ENCODE measurements at regions not wholly inside any gene's neighbourhood (a gene's known extent, or its start where the extent isn't known, plus 50 kb on each side); places are given as distances from the start of the nearest gene placed in this dataset.
A peak's percentile ranks its signal among the peaks of the same experiment; 100 is the strongest.

GRCh38 chr21:39048064-39048463 is 135.2 kb downstream of the PSMG1 start:
- H3K36me3 ChIP-seq (replicated peaks; ENCODE audit: insufficient read depth, low read depth), result no peaks in the 10 kb centered on the region
- no peaks in the 10 kb centered on the region for H3K9me3 ChIP-seq (ENCODE audit: low read depth)
- no peaks in the 10 kb centered on the region for H3K9me2 ChIP-seq (replicated peaks; ENCODE audit: insufficient read depth)
- H3K27me3 ChIP-seq, result no peaks in the 10 kb centered on the region
- H3K27ac ChIP-seq, result peak overlapping the region; percentile 76
- no peaks in the 10 kb centered on the region for H3K79me2 ChIP-seq
- H3K4me1 ChIP-seq (ENCODE audit: insufficient read depth), result peaks cover 4% of the 10 kb centered on the region
- DNase-seq (ENCODE audit: low spot score), result peak; percentile 85
- H3K4me2 ChIP-seq, result no peak overlapping the region
- no peak for TF ChIP-seq EZH2 (IDR thresholded peaks at IDR 0.05; ENCODE audit: borderline replicate concordance)
- TF ChIP-seq, protein P1, sequence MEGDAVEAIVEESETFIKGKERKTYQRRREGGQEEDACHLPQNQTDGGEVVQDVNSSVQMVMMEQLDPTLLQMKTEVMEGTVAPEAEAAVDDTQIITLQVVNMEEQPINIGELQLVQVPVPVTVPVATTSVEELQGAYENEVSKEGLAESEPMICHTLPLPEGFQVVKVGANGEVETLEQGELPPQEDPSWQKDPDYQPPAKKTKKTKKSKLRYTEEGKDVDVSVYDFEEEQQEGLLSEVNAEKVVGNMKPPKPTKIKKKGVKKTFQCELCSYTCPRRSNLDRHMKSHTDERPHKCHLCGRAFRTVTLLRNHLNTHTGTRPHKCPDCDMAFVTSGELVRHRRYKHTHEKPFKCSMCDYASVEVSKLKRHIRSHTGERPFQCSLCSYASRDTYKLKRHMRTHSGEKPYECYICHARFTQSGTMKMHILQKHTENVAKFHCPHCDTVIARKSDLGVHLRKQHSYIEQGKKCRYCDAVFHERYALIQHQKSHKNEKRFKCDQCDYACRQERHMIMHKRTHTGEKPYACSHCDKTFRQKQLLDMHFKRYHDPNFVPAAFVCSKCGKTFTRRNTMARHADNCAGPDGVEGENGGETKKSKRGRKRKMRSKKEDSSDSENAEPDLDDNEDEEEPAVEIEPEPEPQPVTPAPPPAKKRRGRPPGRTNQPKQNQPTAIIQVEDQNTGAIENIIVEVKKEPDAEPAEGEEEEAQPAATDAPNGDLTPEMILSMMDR (IDR thresholded peaks at IDR 0.05; ENCODE audit: poor library complexity), result no peak
- no peak for TF ChIP-seq EZH2phosphoT487 (IDR thresholded peaks at IDR 0.05; ENCODE audit: low read depth, severe bottlenecking, unreplicated experiment)
- H4K20me1 ChIP-seq (ENCODE audit: insufficient read depth, poor library complexity, severe bottlenecking), result no peaks in the 10 kb centered on the region
- no peak overlapping the region for H2AFZ ChIP-seq
- WGBS (ENCODE audit: low lambda C conversion rate, missing lambda C conversion rate), result 24% methylated on average over 6 of the region's 6 CpGs
- H3K4me3 ChIP-seq, result no peak overlapping the region

DNA sequence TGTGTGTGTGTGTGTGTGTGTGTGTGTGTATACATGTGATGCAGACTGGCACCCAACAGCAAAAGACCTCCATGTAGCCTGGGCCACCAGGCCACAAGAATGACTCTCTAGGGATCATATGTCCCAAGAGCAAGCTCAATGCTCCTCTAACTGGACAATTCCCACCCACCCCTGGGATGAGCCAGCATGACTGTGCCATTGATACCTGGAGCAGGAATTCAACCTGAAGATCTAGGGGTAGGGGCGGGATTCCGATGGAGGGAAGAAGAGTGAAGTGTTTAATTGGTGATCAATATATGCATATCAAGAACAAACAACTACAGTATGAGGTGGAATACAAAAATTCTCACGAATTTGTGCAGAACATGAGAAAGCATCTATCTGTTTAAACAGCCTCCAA is 136.2 kb downstream of the PSMG1 start:
- H3K4me3 ChIP-seq, result no peak overlapping the region
- no peak overlapping the region for H3K4me2 ChIP-seq
- WGBS (ENCODE audit: low lambda C conversion rate, missing lambda C conversion rate), result 92% methylated on average over 3 of the region's 3 CpGs
- no peaks in the 10 kb centered on the region for H3K36me3 ChIP-seq (replicated peaks; ENCODE audit: insufficient read depth, low read depth)
- no peak overlapping the region for H2AFZ ChIP-seq
- H3K9me3 ChIP-seq (ENCODE audit: low read depth), result no peaks in the 10 kb centered on the region
- TF ChIP-seq, protein P1 (IDR thresholded peaks at IDR 0.05; ENCODE audit: poor library complexity), result no peak
- TF ChIP-seq EZH2phosphoT487 (IDR thresholded peaks at IDR 0.05; ENCODE audit: low read depth, severe bottlenecking, unreplicated experiment) (no peak), EZH2 (IDR thresholded peaks at IDR 0.05; ENCODE audit: borderline replicate concordance) (no peak)
- no peak overlapping the region for H3K27ac ChIP-seq
- DNase-seq (ENCODE audit: low spot score), result no peak
- no peaks in the 10 kb centered on the region for H4K20me1 ChIP-seq (ENCODE audit: insufficient read depth, poor library complexity, severe bottlenecking)
- peaks cover 4% of the 10 kb centered on the region for H3K4me1 ChIP-seq (ENCODE audit: insufficient read depth)
- H3K9me2 ChIP-seq (replicated peaks; ENCODE audit: insufficient read depth), result no peaks in the 10 kb centered on the region
- no peaks in the 10 kb centered on the region for H3K27me3 ChIP-seq
- H3K79me2 ChIP-seq, result no peaks in the 10 kb centered on the region

GRCh38 chr21:39046236-39046916 is 136.9 kb downstream of the PSMG1 start:
- Histone ChIP-seq H3K9me3 (ENCODE audit: low read depth) (no peaks in the 10 kb centered on the region), H3K36me3 (replicated peaks; ENCODE audit: insufficient read depth, low read depth) (no peaks in the 10 kb centered on the region), H2AFZ (no peak overlapping the region), H4K20me1 (ENCODE audit: insufficient read depth, poor library complexity, severe bottlenecking) (no peaks in the 10 kb centered on the region), H3K27me3 (no peaks in the 10 kb centered on the region), H3K79me2 (no peaks in the 10 kb centered on the region), H3K27ac (no peak overlapping the region), H3K4me3 (no peak overlapping the region), H3K4me1 (ENCODE audit: insufficient read depth) (peaks cover 4% of the 10 kb centered on the region), H3K9me2 (replicated peaks; ENCODE audit: insufficient read depth) (no peaks in the 10 kb centered on the region), H3K4me2 (no peak overlapping the region)
- WGBS (ENCODE audit: low lambda C conversion rate, missing lambda C conversion rate), result 96% methylated on average over 9 of the region's 9 CpGs
- DNase-seq (ENCODE audit: low spot score), result no peak
- TF ChIP-seq EZH2phosphoT487 (IDR thresholded peaks at IDR 0.05; ENCODE audit: low read depth, severe bottlenecking, unreplicated experiment) (no peak), EZH2 (IDR thresholded peaks at IDR 0.05; ENCODE audit: borderline replicate concordance) (no peak)

DNA sequence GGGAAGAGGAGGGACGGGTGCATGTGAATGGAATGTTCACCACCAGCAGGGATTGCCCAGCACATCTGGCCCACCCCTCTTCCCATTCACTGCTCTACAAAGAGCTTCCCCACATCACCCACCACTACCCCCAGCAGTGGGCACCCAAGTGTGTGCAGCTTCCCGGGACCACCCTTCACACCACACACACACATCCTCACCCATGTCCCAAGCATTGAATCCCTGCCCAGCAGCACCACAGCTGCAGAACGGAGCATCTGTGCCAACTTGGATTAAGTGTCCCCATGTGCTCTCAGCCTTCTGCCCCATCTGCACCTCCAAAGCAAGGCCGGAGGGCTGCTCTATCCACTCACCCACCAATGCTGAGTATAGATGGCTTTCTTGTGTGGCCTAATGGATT is 141.4 kb downstream of the PSMG1 start:
- H3K79me2 ChIP-seq, result no peaks in the 10 kb centered on the region
- 94% methylated on average over 4 of the region's 4 CpGs for WGBS (ENCODE audit: low lambda C conversion rate, missing lambda C conversion rate)

More for the DNA sequence above, 141.4 kb downstream of the PSMG1 start:
- Histone ChIP-seq H3K9me3 (ENCODE audit: low read depth) (no peaks in the 10 kb centered on the region), H3K4me2 (no peak overlapping the region), H2AFZ (no peak overlapping the region), H3K4me3 (no peak overlapping the region), H3K27me3 (no peaks in the 10 kb centered on the region), H3K9me2 (replicated peaks; ENCODE audit: insufficient read depth) (no peaks in the 10 kb centered on the region), H3K36me3 (replicated peaks; ENCODE audit: insufficient read depth, low read depth) (no peaks in the 10 kb centered on the region), H3K4me1 (ENCODE audit: insufficient read depth) (no peaks in the 10 kb centered on the region), H4K20me1 (ENCODE audit: insufficient read depth, poor library complexity, severe bottlenecking) (no peaks in the 10 kb centered on the region), H3K27ac (no peak overlapping the region)
- DNase-seq (ENCODE audit: low spot score), result no peak
- TF ChIP-seq EZH2 (IDR thresholded peaks at IDR 0.05; ENCODE audit: borderline replicate concordance) (no peak), EZH2phosphoT487 (IDR thresholded peaks at IDR 0.05; ENCODE audit: low read depth, severe bottlenecking, unreplicated experiment) (no peak)
- TF ChIP-seq, protein P1 (IDR thresholded peaks at IDR 0.05; ENCODE audit: poor library complexity), result no peak
